Skeletal muscle cell (primary cell): ENCODE measurements at regions not wholly inside any gene's neighbourhood (a gene's known extent, or its start where the extent isn't known, plus 50 kb on each side); places are given as distances from the start of the nearest gene placed in this dataset.
A peak's percentile ranks its signal among the peaks of the same experiment; 100 is the strongest.

Source experiments
- DNase-seq: peaks from one replicate; pipeline ENCODE4 v3.0.0-alpha.2; 2010; ENCODE audit warnings: low read depth
- H3K4me3 ChIP-seq: 2 replicates; pipeline ENCODE4 v1.5.1; 2011; ENCODE audit warnings: low read depth, mild to moderate bottlenecking, control low read depth, low read length, moderate library complexity

GRCh38 chr2:71833855-71834560 lies 313.7 kb downstream of the CYP26B1 start:
- no peak for DNase-seq
- H3K4me3 ChIP-seq, result no peak overlapping the region

DNA sequence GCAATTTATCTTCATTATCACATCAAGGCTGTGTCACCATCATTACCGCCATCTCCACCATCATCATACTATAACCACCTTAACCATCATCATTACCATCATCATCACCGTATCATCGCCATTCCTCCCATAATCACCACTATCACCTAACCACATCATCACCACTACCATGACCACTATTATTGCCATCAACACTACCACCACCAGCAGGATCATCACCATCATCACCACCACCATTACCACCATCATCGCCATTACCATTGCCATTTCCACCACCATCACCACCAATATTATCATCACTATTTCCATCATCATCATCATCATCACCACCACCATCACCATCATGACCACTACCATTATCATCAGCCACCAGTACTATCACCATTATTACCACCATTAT lies 314.4 kb downstream of the CYP26B1 start:
- no peak overlapping the region for H3K4me3 ChIP-seq
- no peak for DNase-seq

DNA sequence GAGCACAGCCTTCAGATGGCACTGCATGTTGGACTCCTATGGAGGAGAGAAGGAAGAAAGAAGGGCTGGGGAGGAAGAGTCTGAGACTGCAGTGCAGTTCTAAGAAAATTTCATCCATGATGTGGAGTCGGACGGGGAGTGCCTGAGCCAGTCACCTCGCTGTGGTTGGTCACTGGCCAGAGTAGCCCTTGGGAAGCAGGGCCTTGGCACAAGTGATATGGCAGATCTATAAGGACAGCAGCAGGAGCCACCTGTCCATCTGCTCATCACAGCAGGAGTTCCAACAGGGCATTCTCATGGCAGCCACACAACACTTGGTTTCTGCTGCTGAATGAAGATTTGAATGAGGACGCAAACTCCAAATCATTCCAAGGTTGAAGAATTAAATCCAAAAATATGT lies 314.8 kb downstream of the CYP26B1 start:
- no peak overlapping the region for H3K4me3 ChIP-seq
- no peak for DNase-seq

- DNase-seq, result no peak
- H3K4me3 ChIP-seq, result no peak overlapping the region
These were observed 315.3 kb downstream of the CYP26B1 start for GRCh38 chr2:71832388-71832787.

GRCh38 chr2:71831193-71831577 lies 316.5 kb downstream of the CYP26B1 start:
- H3K4me3 ChIP-seq, result no peak overlapping the region
- DNase-seq, result peak; percentile 41

- no peak for DNase-seq
- H3K4me3 ChIP-seq, result no peak overlapping the region
These were observed 317.0 kb downstream of the CYP26B1 start for GRCh38 chr2:71830497-71831192.

DNA sequence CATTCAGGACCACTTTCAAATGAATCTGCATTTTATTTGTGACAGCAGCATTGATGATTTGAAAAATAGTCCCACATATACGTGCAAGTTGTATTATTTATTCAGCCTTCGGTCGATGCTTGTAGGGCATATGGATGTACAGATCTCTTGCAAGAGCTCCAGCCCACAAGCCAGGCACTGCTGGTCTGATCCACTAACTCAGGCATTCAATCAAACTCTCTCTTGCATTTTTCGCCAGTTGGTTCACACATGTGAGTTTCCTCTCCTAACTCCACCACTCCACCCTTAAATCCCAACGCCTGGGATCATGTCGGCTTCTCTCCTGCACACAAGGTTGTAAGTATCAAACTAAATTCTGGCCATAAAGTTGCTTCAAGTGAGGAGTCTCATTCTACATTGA lies 318.7 kb downstream of the CYP26B1 start:
- no peak overlapping the region for H3K4me3 ChIP-seq
- no peak for DNase-seq

GRCh38 chr2:71827973-71828372 lies 319.7 kb downstream of the CYP26B1 start:
- H3K4me3 ChIP-seq, result no peak overlapping the region
- DNase-seq, result no peak

- DNase-seq, result no peak
- no peak overlapping the region for H3K4me3 ChIP-seq
These were observed 320.1 kb downstream of the CYP26B1 start for GRCh38 chr2:71827524-71827901.

GRCh38 chr2:71826826-71827523 lies 320.7 kb downstream of the CYP26B1 start:
- no peak overlapping the region for H3K4me3 ChIP-seq
- no peak for DNase-seq

DNA sequence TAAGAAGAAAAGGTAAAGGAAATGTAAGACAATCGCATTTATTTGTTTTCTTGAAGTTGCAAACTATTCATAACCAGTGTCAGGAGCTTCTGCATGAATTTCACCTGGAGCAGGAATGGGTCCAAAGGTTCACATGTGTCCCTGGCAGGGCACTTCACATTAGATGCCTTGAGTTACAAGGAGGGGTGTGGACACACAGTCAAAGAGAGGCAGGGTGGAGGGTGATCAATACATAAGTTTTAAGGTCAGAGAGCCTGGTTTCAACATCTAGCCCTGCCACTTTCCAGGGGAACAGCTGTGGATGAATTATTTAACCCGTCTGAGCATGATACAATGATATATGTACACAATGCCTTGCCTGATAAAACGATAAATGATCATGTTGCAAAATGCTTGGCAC lies 321.4 kb downstream of the CYP26B1 start:
- DNase-seq, result no peak
- H3K4me3 ChIP-seq, result no peak overlapping the region

DNA sequence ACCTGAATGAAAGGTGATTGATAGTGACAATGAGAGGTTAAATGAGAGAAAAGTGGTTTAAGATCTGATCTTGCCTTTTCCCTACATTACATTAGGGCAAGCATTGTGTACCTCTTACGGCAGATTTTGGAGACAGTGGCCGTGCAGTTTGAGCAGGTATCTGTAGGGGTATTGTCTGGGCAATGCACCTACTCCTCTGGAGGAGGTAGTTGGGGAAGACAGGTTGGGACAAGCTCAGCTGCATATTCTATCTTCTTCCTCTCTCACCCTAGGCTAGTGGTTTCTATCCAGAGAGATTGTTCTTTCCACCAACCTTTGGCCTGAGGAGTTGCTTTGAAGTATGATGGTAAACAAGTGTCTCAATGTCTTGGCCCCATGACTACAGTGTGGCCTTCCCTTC lies 323.2 kb downstream of the CYP26B1 start:
- DNase-seq, result no peak
- no peak overlapping the region for H3K4me3 ChIP-seq

- DNase-seq, result no peak
- no peak overlapping the region for H3K4me3 ChIP-seq
These were observed 324.1 kb downstream of the CYP26B1 start for GRCh38 chr2:71823526-71823925.

DNA sequence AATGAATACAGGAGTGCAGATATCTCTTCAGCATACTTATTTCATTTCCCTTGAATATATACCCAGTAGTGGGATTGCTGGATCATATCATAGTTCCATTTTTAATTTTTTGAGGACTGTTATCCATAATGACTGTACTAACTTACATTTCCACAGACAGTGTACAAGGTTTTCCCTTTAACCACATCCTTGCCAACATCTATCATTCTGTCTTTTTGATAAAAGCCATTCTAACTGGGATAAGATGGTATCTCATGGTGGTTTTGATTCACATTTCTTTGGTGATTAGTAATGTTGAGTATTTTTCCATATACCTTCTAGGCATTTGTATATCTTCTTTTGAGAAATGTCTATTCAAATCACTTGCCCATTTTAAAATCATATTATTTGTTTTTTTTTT lies 325.2 kb downstream of the CYP26B1 start:
- no peak overlapping the region for H3K4me3 ChIP-seq
- DNase-seq, result no peak

DNA sequence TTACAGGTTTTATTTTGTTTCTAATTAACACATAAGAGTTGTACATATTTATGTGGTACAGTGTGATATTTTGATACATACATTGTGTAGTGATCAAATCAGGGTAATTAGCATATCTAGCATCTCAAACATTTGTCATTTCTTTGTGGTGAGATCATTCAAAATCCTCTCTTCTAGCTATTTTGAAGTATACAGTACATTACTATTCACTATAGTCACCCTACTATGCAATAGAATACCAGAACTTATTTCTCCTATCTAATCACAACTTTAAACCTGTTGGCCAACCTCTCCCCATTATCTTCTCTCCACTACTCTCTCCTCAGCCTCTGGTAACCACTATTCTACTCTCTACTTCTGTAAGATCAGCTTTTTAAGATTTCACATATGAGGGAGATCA lies 325.8 kb downstream of the CYP26B1 start:
- DNase-seq, result no peak
- H3K4me3 ChIP-seq, result no peak overlapping the region

GRCh38 chr2:71816815-71817214 lies 330.8 kb downstream of the CYP26B1 start:
- H3K4me3 ChIP-seq, result no peak overlapping the region
- no peak for DNase-seq

- H3K4me3 ChIP-seq, result no peak overlapping the region
- DNase-seq, result no peak
These were observed 331.8 kb downstream of the CYP26B1 start for GRCh38 chr2:71815701-71816474.

DNA sequence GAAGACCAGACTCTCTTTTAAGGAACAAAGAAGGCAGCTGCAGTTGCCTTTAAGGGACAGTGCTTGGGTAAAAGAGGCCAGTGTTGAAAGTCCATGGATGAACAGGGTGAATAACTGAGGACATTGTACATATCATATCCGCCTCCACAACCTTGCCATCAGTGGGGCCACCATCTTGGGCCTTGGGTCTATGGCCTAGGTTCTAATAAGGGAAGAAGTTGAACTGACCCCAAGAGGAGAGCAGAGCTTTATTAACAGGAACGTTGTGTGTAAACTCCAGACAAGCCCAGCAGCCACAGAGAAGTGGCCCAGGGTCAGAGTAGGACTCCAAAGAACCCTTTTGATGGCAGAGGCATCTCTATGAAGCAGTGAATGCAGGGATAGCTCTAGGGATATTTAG lies 332.8 kb downstream of the CYP26B1 start:
- no peak for DNase-seq

DNA sequence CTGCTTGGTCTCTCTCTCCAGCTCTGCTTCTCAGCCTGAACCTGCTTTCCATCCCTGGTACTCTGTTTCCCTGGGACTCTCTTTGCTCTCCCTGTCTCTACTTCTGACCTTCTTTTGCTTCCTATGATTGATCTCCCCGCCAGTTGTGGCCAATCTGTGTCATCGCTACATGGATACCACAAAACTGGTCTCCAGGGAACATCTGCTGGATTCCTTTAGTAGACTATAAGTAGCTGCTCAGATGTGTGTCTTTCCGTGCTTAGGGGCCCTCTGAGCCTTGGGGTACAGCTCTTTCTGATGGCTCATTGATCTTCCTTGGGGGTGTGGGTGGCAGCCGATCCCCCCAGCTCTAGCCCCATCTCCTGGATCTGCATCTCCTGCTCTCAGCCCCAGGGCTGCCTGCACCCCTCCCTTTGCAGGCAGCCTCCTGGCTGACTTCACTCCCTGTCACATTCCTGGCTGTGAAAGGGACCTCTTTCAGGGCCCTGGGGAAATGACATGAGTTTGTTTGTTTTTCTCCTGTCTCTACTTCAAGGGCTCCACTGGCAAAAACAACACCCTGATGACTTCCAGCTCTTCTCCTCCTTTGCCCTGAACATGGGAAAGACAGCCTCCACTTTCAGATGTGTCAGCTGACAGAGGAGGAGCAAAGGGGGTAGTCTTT lies 333.7 kb downstream of the CYP26B1 start:
- DNase-seq, result no peak
- H3K4me3 ChIP-seq, result no peak overlapping the region

More for the DNA sequence above, 332.8 kb downstream of the CYP26B1 start:
- no peak overlapping the region for H3K4me3 ChIP-seq

GRCh38 chr2:71813315-71813714 lies 334.3 kb downstream of the CYP26B1 start:
- no peak for DNase-seq
- H3K4me3 ChIP-seq, result no peak overlapping the region
